ENCODE measurements at regions not wholly inside any gene's neighbourhood (a gene's known extent, or its start where the extent isn't known, plus 50 kb on each side); places are given as distances from the start of the nearest gene placed in this dataset.
A peak's percentile ranks its signal among the peaks of the same experiment; 100 is the strongest.

- no peak for TF ChIP-seq CTCF (conservative IDR thresholded peaks at IDR 0.05)
- no peak overlapping the region for H3K27ac ChIP-seq
These were observed 75.0 kb upstream of the BZW1 start for GRCh38 chr2:200736646-200737274.

GRCh38 chr2:200737585-200737984 lies 74.1 kb upstream of the BZW1 start:
- TF ChIP-seq CTCF (conservative IDR thresholded peaks at IDR 0.05) = no peak
- no peak overlapping the region for H3K27ac ChIP-seq

GRCh38 chr2:200738590-200738989 lies 73.1 kb upstream of the BZW1 start:
- TF ChIP-seq CTCF (conservative IDR thresholded peaks at IDR 0.05) = no peak
- no peak overlapping the region for H3K27ac ChIP-seq

- peak overlapping the region; percentile 97 for H3K27ac ChIP-seq
- no peak for TF ChIP-seq CTCF (conservative IDR thresholded peaks at IDR 0.05)
These were observed 70.8 kb upstream of the BZW1 start for GRCh38 chr2:200740907-200741306.

- H3K27ac ChIP-seq = peak overlapping the region; percentile 97
- no peak for TF ChIP-seq CTCF (conservative IDR thresholded peaks at IDR 0.05)
These were observed 70.1 kb upstream of the BZW1 start for GRCh38 chr2:200741468-200742202.

- no peak for TF ChIP-seq CTCF (conservative IDR thresholded peaks at IDR 0.05)
- peak overlapping the region; percentile 97 for H3K27ac ChIP-seq
These were observed 69.3 kb upstream of the BZW1 start for GRCh38 chr2:200742426-200742825.

GRCh38 chr2:200743042-200743676 lies 68.6 kb upstream of the BZW1 start:
- H3K27ac ChIP-seq = peak overlapping the region; percentile 97
- no peak for TF ChIP-seq CTCF (conservative IDR thresholded peaks at IDR 0.05)
